ENCODE measurements at regions not wholly inside any gene's neighbourhood (a gene's known extent, or its start where the extent isn't known, plus 50 kb on each side); places are given as distances from the start of the nearest gene placed in this dataset.
A peak's percentile ranks its signal among the peaks of the same experiment; 100 is the strongest.

GRCh38 chr3:177672252-177672911, 475.1 kb upstream of the TBL1XR1 start:
- Histone ChIP-seq H3K27me3 (no peaks in the 10 kb centered on the region), H3K9me3 (no peaks in the 10 kb centered on the region), H3K36me3 (no peaks in the 10 kb centered on the region), H3K4me3 (replicated peaks in 1 of 3) (no peak overlapping the region), H3K27ac (no peak overlapping the region), H3K4me1 (peaks cover 18 to 20% of the 10 kb centered on the region in 2 donors)
- intact Hi-C loops (cut with DNase I): no loop called here
- no peak for DNase-seq
- no peak for TF ChIP-seq POLR2A (IDR thresholded peaks at IDR 0.05)
- TF ChIP-seq, protein P1, sequence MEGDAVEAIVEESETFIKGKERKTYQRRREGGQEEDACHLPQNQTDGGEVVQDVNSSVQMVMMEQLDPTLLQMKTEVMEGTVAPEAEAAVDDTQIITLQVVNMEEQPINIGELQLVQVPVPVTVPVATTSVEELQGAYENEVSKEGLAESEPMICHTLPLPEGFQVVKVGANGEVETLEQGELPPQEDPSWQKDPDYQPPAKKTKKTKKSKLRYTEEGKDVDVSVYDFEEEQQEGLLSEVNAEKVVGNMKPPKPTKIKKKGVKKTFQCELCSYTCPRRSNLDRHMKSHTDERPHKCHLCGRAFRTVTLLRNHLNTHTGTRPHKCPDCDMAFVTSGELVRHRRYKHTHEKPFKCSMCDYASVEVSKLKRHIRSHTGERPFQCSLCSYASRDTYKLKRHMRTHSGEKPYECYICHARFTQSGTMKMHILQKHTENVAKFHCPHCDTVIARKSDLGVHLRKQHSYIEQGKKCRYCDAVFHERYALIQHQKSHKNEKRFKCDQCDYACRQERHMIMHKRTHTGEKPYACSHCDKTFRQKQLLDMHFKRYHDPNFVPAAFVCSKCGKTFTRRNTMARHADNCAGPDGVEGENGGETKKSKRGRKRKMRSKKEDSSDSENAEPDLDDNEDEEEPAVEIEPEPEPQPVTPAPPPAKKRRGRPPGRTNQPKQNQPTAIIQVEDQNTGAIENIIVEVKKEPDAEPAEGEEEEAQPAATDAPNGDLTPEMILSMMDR (IDR thresholded peaks at IDR 0.05): no peak
- 87 to 96% methylated on average over 10 of the region's 10 CpGs for WGBS, 2 donors

DNA sequence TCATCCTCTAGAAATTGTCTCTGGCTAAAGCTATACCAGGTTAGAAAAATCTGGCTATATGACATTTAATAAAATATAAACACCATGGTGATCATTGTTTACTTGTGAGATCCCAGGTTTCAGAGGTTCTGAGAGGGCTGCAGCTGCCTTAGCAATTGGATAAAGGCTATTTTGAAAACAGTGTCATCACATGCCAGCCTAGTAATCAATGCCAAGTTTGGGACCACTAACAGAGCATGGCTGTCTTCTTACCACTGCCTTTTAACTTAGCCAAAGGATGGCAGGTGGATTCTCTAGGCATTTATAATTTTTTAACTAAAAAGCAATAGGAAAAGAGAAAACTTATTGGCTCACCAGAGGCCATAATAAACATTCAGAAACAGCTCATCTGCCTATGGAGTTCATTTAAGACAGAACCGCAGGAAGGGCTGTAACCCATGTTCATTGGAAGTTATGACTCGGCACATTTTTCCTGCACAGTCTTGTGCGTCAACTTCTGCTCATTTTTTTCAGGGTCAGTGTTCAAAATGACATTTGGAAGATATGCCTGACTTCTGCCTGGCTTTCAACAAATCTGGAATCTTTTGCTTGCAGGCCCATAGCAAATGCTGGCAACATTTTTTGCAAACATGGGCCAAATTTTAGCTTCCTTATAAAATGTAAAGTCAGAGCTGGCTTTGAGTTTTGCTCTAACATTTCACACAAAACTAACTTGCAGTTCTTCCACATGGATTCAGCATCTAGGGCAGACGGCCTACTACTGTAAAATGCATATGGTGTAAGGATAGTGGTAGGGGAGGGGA, 476.0 kb upstream of the TBL1XR1 start:
- peaks cover 19 to 20% of the 10 kb centered on the region in 2 donors for H3K4me1 ChIP-seq
- DNase-seq: no peak
- H3K4me3 ChIP-seq (replicated peaks in 1 of 3): no peak overlapping the region
- 55 to 58% methylated on average over 4 of the region's 4 CpGs for WGBS, 2 donors
- no peaks in the 10 kb centered on the region for H3K9me3 ChIP-seq
- H3K36me3 ChIP-seq: no peaks in the 10 kb centered on the region
- no peaks in the 10 kb centered on the region for H3K27me3 ChIP-seq
- H3K27ac ChIP-seq: peak overlapping the region in 1 of 3 donors; percentile 50
- intact Hi-C loops (cut with DNase I): no loop called here
- TF ChIP-seq, protein P1 (IDR thresholded peaks at IDR 0.05): no peak
- TF ChIP-seq POLR2A (IDR thresholded peaks at IDR 0.05): no peak

- Histone ChIP-seq H3K27me3 (no peaks in the 10 kb centered on the region), H3K27ac (peak overlapping the region in 1 of 3 donors; percentile 50), H3K36me3 (no peaks in the 10 kb centered on the region), H3K4me1 (peaks cover 27 to 28% of the 10 kb centered on the region in 2 donors), H3K9me3 (no peaks in the 10 kb centered on the region), H3K4me3 (replicated peaks in 1 of 3) (no peak overlapping the region)
- intact Hi-C loops (cut with DNase I): no loop called here
- no peak for TF ChIP-seq POLR2A (IDR thresholded peaks at IDR 0.05)
- TF ChIP-seq, protein P1 (IDR thresholded peaks at IDR 0.05): no peak
- no peak for DNase-seq
- 96 to 97% methylated on average over 3 of the region's 3 CpGs for WGBS, 2 donors
These were observed 476.9 kb upstream of the TBL1XR1 start for GRCh38 chr3:177674186-177674585.

- H3K4me3 ChIP-seq (replicated peaks in 1 of 3): no peak overlapping the region
- TF ChIP-seq POLR2A (IDR thresholded peaks at IDR 0.05): no peak
- TF ChIP-seq, protein P1 (IDR thresholded peaks at IDR 0.05): no peak
- no peaks in the 10 kb centered on the region for H3K9me3 ChIP-seq
- DNase-seq: no peak
- peaks cover 34 to 36% of the 10 kb centered on the region in 2 donors for H3K4me1 ChIP-seq
- WGBS, 2 donors: 68 to 73% methylated on average over 3 of the region's 3 CpGs
- H3K27ac ChIP-seq: no peak overlapping the region
- intact Hi-C loops (cut with DNase I): no loop called here
- no peaks in the 10 kb centered on the region for H3K36me3 ChIP-seq
- no peaks in the 10 kb centered on the region for H3K27me3 ChIP-seq
These were observed 478.9 kb upstream of the TBL1XR1 start for GRCh38 chr3:177676148-177676547.

Measured in thyroid gland (tissue), 4 donors.